ENCODE measurements at regions not wholly inside any gene's neighbourhood (a gene's known extent, or its start where the extent isn't known, plus 50 kb on each side); places are given as distances from the start of the nearest gene placed in this dataset.

GRCh38 chr3:194816748-194817591 is 131.3 kb downstream of the FAM43A start:
- no peak overlapping the region for H3K4me3 Mint-ChIP-seq (ENCODE audit: unreplicated experiment)
- H3K36me3 Mint-ChIP-seq (ENCODE audit: low read depth, unreplicated experiment) = no peaks in the 10 kb centered on the region
- H3K27ac Mint-ChIP-seq (ENCODE audit: unreplicated experiment) = no peak overlapping the region
- peaks cover 2% of the 10 kb centered on the region for H3K27me3 Mint-ChIP-seq (ENCODE audit: unreplicated experiment)
- no peaks in the 10 kb centered on the region for H3K9me3 Mint-ChIP-seq (ENCODE audit: unreplicated experiment)
- no peaks in the 10 kb centered on the region for H3K4me1 Mint-ChIP-seq (ENCODE audit: unreplicated experiment)
- TF ChIP-seq, protein P1, sequence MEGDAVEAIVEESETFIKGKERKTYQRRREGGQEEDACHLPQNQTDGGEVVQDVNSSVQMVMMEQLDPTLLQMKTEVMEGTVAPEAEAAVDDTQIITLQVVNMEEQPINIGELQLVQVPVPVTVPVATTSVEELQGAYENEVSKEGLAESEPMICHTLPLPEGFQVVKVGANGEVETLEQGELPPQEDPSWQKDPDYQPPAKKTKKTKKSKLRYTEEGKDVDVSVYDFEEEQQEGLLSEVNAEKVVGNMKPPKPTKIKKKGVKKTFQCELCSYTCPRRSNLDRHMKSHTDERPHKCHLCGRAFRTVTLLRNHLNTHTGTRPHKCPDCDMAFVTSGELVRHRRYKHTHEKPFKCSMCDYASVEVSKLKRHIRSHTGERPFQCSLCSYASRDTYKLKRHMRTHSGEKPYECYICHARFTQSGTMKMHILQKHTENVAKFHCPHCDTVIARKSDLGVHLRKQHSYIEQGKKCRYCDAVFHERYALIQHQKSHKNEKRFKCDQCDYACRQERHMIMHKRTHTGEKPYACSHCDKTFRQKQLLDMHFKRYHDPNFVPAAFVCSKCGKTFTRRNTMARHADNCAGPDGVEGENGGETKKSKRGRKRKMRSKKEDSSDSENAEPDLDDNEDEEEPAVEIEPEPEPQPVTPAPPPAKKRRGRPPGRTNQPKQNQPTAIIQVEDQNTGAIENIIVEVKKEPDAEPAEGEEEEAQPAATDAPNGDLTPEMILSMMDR (IDR thresholded peaks at IDR 0.05; ENCODE audit: unreplicated experiment) = no peak
- no peak for DNase-seq (ENCODE audit: low spot score)

GRCh38 chr3:194817592-194817930 is 131.9 kb downstream of the FAM43A start:
- DNase-seq (ENCODE audit: low spot score) = no peak
- Mint-ChIP-seq H3K9me3 (ENCODE audit: unreplicated experiment) (no peaks in the 10 kb centered on the region), H3K27me3 (ENCODE audit: unreplicated experiment) (peaks cover 2% of the 10 kb centered on the region), H3K36me3 (ENCODE audit: low read depth, unreplicated experiment) (no peaks in the 10 kb centered on the region), H3K4me3 (ENCODE audit: unreplicated experiment) (no peak overlapping the region), H3K4me1 (ENCODE audit: unreplicated experiment) (no peaks in the 10 kb centered on the region), H3K27ac (ENCODE audit: unreplicated experiment) (no peak overlapping the region)
- TF ChIP-seq, protein P1 (IDR thresholded peaks at IDR 0.05; ENCODE audit: unreplicated experiment) = no peak

DNA sequence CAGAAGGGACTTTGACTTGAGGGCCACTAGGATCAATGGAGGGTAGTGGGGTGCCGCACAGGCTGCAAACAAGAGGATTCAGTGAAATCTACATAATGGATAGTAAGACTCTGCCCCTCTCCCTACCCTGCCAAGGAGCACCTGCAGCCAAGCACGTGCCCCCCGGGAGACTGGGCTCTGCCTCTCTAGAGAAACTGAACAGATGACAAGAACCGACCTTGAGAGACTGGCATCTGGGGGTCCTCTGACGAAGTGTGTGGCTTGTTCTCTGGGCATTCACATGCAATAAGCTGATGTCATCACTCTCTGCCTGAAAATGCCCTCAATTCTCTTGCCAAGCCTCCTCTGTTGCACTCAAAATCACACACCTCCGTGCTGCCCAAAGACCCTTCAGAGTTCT is 132.3 kb downstream of the FAM43A start:
- Mint-ChIP-seq H3K9me3 (ENCODE audit: unreplicated experiment) (no peaks in the 10 kb centered on the region), H3K27ac (ENCODE audit: unreplicated experiment) (no peak overlapping the region), H3K4me1 (ENCODE audit: unreplicated experiment) (no peaks in the 10 kb centered on the region), H3K4me3 (ENCODE audit: unreplicated experiment) (no peak overlapping the region), H3K36me3 (ENCODE audit: low read depth, unreplicated experiment) (no peaks in the 10 kb centered on the region), H3K27me3 (ENCODE audit: unreplicated experiment) (peaks cover 2% of the 10 kb centered on the region)
- TF ChIP-seq, protein P1 (IDR thresholded peaks at IDR 0.05; ENCODE audit: unreplicated experiment) = no peak
- DNase-seq (ENCODE audit: low spot score) = no peak

GRCh38 chr3:194824100-194824499 is 138.4 kb downstream of the FAM43A start:
- H3K27me3 Mint-ChIP-seq (ENCODE audit: unreplicated experiment) = peaks cover 2% of the 10 kb centered on the region
- H3K36me3 Mint-ChIP-seq (ENCODE audit: low read depth, unreplicated experiment) = no peaks in the 10 kb centered on the region
- no peaks in the 10 kb centered on the region for H3K9me3 Mint-ChIP-seq (ENCODE audit: unreplicated experiment)
- no peak for DNase-seq (ENCODE audit: low spot score)
- H3K4me1 Mint-ChIP-seq (ENCODE audit: unreplicated experiment) = peaks cover 6% of the 10 kb centered on the region
- H3K4me3 Mint-ChIP-seq (ENCODE audit: unreplicated experiment) = no peak overlapping the region
- H3K27ac Mint-ChIP-seq (ENCODE audit: unreplicated experiment) = no peak overlapping the region
- TF ChIP-seq, protein P1 (IDR thresholded peaks at IDR 0.05; ENCODE audit: unreplicated experiment) = no peak

- peaks cover 6% of the 10 kb centered on the region for H3K4me1 Mint-ChIP-seq (ENCODE audit: unreplicated experiment)
- TF ChIP-seq, protein P1 (IDR thresholded peaks at IDR 0.05; ENCODE audit: unreplicated experiment) = no peak
- H3K4me3 Mint-ChIP-seq (ENCODE audit: unreplicated experiment) = no peak overlapping the region
- peaks cover 2% of the 10 kb centered on the region for H3K27me3 Mint-ChIP-seq (ENCODE audit: unreplicated experiment)
- no peak for DNase-seq (ENCODE audit: low spot score)
- H3K9me3 Mint-ChIP-seq (ENCODE audit: unreplicated experiment) = no peaks in the 10 kb centered on the region
- H3K27ac Mint-ChIP-seq (ENCODE audit: unreplicated experiment) = no peak overlapping the region
- H3K36me3 Mint-ChIP-seq (ENCODE audit: low read depth, unreplicated experiment) = no peaks in the 10 kb centered on the region
Measured at GRCh38 chr3:194824701-194825111, 139.0 kb downstream of the FAM43A start.

Data from endothelial cell (in vitro differentiated cells).